Small intestine (tissue), 7 donors: ENCODE measurements at regions not wholly inside any gene's neighbourhood (a gene's known extent, or its start where the extent isn't known, plus 50 kb on each side); places are given as distances from the start of the nearest gene placed in this dataset.
A peak's percentile ranks its signal among the peaks of the same experiment; 100 is the strongest.

ENCODE experiments used
- DNase-seq, 2 donors: peaks; one replicate each; pipeline versions ENCODE4 v3.0.0 to v3.0.0-alpha.2; 2013
- FAIRE-seq: peaks from 2 replicates; lab custom pipeline; 2012; peaks lifted over from hg19 to GRCh38; lab: Jason Lieb, UNC
- H3K27ac ChIP-seq, 3 donors: one replicate each; pipeline ENCODE4 v1.5.1; 2013; ENCODE audit warnings: low read length in 2 of 3, mild to moderate bottlenecking in 2 of 3, control low read depth in 1 of 3, inconsistent platforms in 1 of 3, low read depth in 1 of 3, moderate library complexity in 1 of 3
- H3K27me3 ChIP-seq, 3 donors: one replicate each; pipeline ENCODE4 v1.6.1; 2013; ENCODE audit warnings: low read length in 3 of 3, inconsistent platforms in 1 of 3; ENCODE audit not compliant: control insufficient read depth in 3 of 3, insufficient read depth in 3 of 3
- H3K36me3 ChIP-seq, 3 donors: one replicate each; pipeline ENCODE4 v1.6.1; 2013; ENCODE audit warnings: low read length in 3 of 3, inconsistent platforms in 1 of 3, low read depth in 1 of 3, mild to moderate bottlenecking in 1 of 3, moderate library complexity in 1 of 3; ENCODE audit not compliant: control insufficient read depth in 3 of 3, insufficient read depth in 2 of 3
- H3K4me1 ChIP-seq, 3 donors: one replicate each; pipeline ENCODE4 v1.6.1; 2013; ENCODE audit warnings: low read length in 2 of 3, inconsistent platforms in 1 of 3, low read depth in 1 of 3, mild to moderate bottlenecking in 1 of 3, moderate library complexity in 1 of 3; ENCODE audit not compliant: control insufficient read depth in 3 of 3, insufficient read depth in 2 of 3
- H3K4me3 ChIP-seq, 3 donors: one replicate each; pipeline ENCODE4 v1.5.1; 2013; ENCODE audit warnings: low read length in 3 of 3, control low read depth in 1 of 3, inconsistent platforms in 1 of 3, low read depth in 1 of 3, mild to moderate bottlenecking in 1 of 3, moderate library complexity in 1 of 3
- H3K9me3 ChIP-seq, 2 donors: one replicate each; pipeline ENCODE4 v1.6.1; 2013; ENCODE audit warnings: low read depth in 1 of 2, low read length in 1 of 2; ENCODE audit not compliant: control insufficient read depth in 2 of 2, insufficient read depth in 1 of 2
- WGBS, 3 donors: extraction: QIAGEN DNeasy Blood & Tissue Kit; methylation state at CpG; one replicate each; pipeline ENCODE4 v1.1.7; 2013; 5-methylcytosine and 5-hydroxymethylcytosine counted together
- donor health status: healthy with polysubstance abuse.
- donor health status: control.
- donor health status: control.
- donor health status: Bipolar disorder and iron deficiency.
- donor health status: healthy.

DNA sequence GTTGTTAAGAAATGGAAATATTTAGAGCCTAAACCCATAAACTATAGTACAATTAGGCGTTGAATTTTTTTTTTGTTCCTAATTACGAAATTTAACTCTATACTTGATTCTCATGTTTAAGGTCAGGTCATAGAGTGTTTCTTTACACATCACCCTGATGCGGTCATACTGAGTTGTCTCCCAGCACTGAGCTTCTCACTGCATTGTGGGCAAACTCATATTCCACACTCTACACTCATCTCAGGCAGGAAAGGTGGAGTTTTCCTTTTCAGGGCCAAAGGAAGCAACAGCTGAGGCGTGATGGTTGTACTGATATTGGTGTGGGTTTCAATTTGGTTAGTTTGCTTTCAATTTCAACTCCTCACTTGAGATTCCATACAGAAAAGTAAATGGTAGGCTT is 75.4 kb downstream of the FAT4 start:
- no peaks in the 10 kb centered on the region for H3K9me3 ChIP-seq
- no peak overlapping the region for H3K4me3 ChIP-seq
- no peaks in the 10 kb centered on the region for H3K36me3 ChIP-seq
- FAIRE-seq (no peak), DNase-seq (no peak)
- WGBS, 3 donors = 60 to 69% (median 64%) methylated on average over 4 of the region's 4 CpGs
- H3K27me3 ChIP-seq = no peaks in the 10 kb centered on the region
- H3K27ac ChIP-seq = peak overlapping the region in 2 of 3 donors; percentile 39 to 45
- H3K4me1 ChIP-seq = no peaks in the 10 kb centered on the region

DNA sequence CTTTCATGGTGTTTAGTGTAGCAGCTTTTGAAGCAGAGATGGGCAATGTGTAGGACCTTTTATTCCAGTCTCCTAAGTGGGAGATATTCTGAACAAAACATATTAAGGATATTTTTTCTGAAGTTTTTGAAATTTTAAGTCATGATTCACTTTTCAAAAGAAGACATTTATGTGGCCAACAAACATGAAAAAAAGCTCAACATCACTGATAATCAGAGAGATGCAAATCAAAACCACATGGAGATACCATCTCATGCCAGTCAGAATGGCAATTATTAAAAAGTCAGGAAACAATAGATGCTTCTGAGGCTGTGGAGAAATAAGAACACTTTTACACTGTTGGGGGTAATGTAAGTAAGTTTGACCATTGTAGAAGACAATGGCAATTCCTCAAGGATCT is 76.0 kb downstream of the FAT4 start:
- Histone ChIP-seq H3K4me3 (no peak overlapping the region), H3K4me1 (no peaks in the 10 kb centered on the region), H3K27ac (no peak overlapping the region), H3K9me3 (no peaks in the 10 kb centered on the region), H3K36me3 (no peaks in the 10 kb centered on the region), H3K27me3 (no peaks in the 10 kb centered on the region)
- FAIRE-seq (no peak), DNase-seq (no peak)

DNA sequence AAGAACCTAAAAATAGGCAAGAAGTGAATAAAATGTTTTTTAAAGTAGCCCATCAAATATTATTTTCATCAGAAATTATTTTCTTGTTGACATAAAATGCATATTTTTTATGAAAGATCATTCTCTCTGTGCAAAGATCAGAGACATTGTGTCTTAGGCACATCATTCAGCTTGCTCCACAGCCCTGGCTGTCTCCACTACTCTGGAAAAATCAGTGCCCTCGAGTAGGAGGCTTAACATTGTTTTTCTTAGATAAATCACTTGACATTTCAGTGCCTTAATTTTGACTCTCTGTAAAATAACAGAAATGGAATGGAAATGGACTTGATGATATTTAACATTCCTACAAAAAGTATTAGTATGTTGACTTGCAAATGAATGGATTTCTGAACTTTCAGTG is 77.9 kb downstream of the FAT4 start:
- 3 to 23% (median 9%) methylated on average over 1 of the region's 1 CpG for WGBS, 3 donors
- H3K4me3 ChIP-seq = no peak overlapping the region
- no peaks in the 10 kb centered on the region for H3K4me1 ChIP-seq
- no peak overlapping the region for H3K27ac ChIP-seq
- H3K9me3 ChIP-seq = no peaks in the 10 kb centered on the region
- H3K36me3 ChIP-seq = no peaks in the 10 kb centered on the region
- DNase-seq (no peak), FAIRE-seq (no peak)
- no peaks in the 10 kb centered on the region for H3K27me3 ChIP-seq

DNA sequence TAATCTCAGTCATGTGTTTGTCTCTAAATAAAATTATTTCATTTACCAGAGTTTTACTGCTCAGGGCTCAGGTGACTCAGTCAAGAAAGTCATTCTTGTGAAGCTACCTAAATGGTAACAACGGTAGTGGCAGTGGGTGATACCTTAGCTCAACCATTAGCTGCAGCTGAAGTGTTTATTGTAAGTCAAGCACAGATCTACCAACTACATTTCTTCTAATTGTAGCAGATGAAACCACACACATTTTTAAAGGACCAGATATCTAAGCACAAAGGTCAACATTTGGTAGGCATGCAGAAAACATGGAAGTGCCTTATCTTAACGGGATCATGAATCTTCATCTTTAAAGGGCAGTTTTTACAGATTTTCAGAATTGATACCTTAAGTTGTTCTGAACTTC is 79.1 kb downstream of the FAT4 start:
- H3K9me3 ChIP-seq = no peaks in the 10 kb centered on the region
- H3K4me1 ChIP-seq = no peaks in the 10 kb centered on the region
- no peaks in the 10 kb centered on the region for H3K36me3 ChIP-seq
- FAIRE-seq = no peak
- WGBS, 3 donors = 39 to 48% (median 39%) methylated on average over 2 of the region's 2 CpGs
- DNase-seq = no peak
- no peak overlapping the region for H3K27ac ChIP-seq
- H3K27me3 ChIP-seq = no peaks in the 10 kb centered on the region
- H3K4me3 ChIP-seq = no peak overlapping the region

DNA sequence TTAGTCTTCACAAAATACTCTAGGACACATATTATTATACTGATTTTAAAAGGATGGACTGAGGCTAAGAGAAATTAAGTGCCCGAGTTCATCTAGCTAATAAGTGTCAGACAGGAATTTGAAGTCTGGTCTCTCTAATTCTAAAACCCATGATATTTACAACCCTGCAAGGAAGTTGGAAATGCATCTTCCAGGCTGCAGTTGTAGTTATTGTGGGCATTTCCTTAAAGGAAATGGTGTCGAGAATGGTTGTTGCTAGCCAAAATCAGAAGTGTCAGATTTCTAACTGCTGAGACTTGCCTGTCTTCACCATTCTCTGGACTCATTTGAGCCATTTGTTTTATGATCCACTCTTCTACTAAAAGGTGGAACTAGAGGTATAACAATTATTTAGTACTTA is 82.5 kb downstream of the FAT4 start:
- Histone ChIP-seq H3K4me1 (no peaks in the 10 kb centered on the region), H3K9me3 (no peaks in the 10 kb centered on the region), H3K4me3 (no peak overlapping the region), H3K36me3 (no peaks in the 10 kb centered on the region), H3K27ac (no peak overlapping the region), H3K27me3 (no peaks in the 10 kb centered on the region)
- DNase-seq (no peak), FAIRE-seq (no peak)
- WGBS, 3 donors = 36 to 44% (median 42%) methylated on average over 2 of the region's 2 CpGs

DNA sequence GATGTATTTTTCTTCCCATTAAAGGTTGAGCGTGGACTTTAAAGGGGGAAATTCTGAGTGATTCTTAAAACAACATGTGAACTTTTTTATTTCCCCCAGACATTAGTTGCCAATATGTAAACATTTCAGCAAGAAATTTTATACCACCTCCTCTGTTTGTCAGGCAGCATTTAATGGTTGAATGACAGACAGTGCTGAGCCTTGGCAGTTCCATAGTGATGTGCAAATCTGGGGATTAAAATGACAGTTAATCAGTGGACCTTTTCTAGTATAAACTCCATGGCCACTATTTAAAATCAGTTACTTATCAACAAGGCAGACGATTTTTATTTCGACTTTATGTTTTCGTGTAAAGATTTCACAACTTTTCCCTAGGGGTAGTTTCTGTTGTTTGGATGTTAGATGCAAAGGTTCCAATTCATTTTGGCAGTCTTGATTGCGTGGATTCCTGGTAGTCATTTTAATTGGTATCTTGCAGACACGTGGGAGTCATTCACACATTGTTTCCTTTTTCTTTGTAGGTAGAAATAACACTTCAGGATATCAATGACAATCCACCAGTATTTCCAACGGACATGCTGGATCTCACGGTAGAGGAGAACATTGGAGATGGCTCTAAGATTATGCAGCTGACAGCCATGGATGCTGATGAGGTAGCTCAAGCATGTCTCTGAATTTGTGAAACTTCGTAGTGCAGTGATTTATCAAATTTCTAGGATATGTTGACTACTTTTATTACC is 83.7 kb downstream of the FAT4 start:
- Histone ChIP-seq H3K9me3 (no peaks in the 10 kb centered on the region), H3K4me1 (no peaks in the 10 kb centered on the region), H3K27ac (no peak overlapping the region), H3K27me3 (no peaks in the 10 kb centered on the region), H3K4me3 (no peak overlapping the region), H3K36me3 (no peaks in the 10 kb centered on the region)
- DNase-seq (no peak), FAIRE-seq (no peak)
- WGBS, 3 donors = 52 to 61% (median 56%) methylated on average over 9 of the region's 9 CpGs

- Histone ChIP-seq H3K9me3 (no peaks in the 10 kb centered on the region), H3K27ac (no peak overlapping the region), H3K4me1 (no peaks in the 10 kb centered on the region), H3K36me3 (no peaks in the 10 kb centered on the region), H3K27me3 (no peaks in the 10 kb centered on the region), H3K4me3 (no peak overlapping the region)
- DNase-seq (no peak), FAIRE-seq (no peak)
- WGBS, 3 donors = 23 to 32% (median 31%) methylated on average over 3 of the region's 3 CpGs
Measured at GRCh38 chr4:125400756-125401155, 86.0 kb downstream of the FAT4 start.

DNA sequence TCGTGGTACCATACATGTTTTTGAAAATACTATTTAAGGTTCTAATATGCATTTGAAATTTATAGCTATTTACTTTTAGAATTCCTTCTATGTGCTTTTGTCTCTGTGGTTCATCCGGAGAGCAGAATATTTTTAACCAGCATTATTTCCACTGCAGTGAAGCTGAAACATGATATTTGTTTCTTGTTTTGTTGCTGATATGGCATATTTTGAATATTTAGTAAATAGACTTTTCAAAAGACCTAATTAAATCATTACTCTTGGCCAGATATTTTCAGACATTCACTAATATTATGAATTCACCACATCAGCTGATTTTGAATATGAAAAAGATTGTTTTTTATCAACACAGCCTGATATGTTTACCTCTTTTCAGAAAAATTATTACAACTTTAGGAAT is 87.0 kb downstream of the FAT4 start:
- Histone ChIP-seq H3K4me3 (no peak overlapping the region), H3K27ac (no peak overlapping the region), H3K27me3 (no peaks in the 10 kb centered on the region), H3K9me3 (no peaks in the 10 kb centered on the region), H3K4me1 (no peaks in the 10 kb centered on the region), H3K36me3 (no peaks in the 10 kb centered on the region)
- DNase-seq (no peak), FAIRE-seq (no peak)
- 62 to 65% (median 65%) methylated on average over 2 of the region's 2 CpGs for WGBS, 3 donors

GRCh38 chr4:125420526-125420925 is 105.8 kb downstream of the FAT4 start:
- H3K27me3 ChIP-seq = no peaks in the 10 kb centered on the region
- FAIRE-seq = no peak
- DNase-seq = no peak
- no peaks in the 10 kb centered on the region for H3K4me1 ChIP-seq
- peaks cover 0 to 3% (median 0%) of the 10 kb centered on the region in 3 donors for H3K36me3 ChIP-seq
- no peak overlapping the region for H3K4me3 ChIP-seq
- WGBS, 3 donors = 14 to 38% (median 21%) methylated on average over 2 of the region's 2 CpGs
- peaks cover 0 to 8% of the 10 kb centered on the region in 2 donors for H3K9me3 ChIP-seq
- H3K27ac ChIP-seq = no peak overlapping the region
